Adrenal gland (tissue), 5 donors: ENCODE measurements at regions not wholly inside any gene's neighbourhood (a gene's known extent, or its start where the extent isn't known, plus 50 kb on each side); places are given as distances from the start of the nearest gene placed in this dataset.

Experiments
- CTCF ChIP-seq, 6 experiments: fragments of 450-650 bp in 4 of 6; fragments of 200-600 bp in 2 of 6; sonication (generic) in 1 of 6; IDR thresholded peaks; 1 replicate in 5 of 6; 2 replicates in 1 of 6; pipeline versions ENCODE4 v1.5.1 to v1.8.0; 2016 to 2021; ENCODE audit warnings: antibody characterized with exemption in 6 of 6, mild to moderate bottlenecking in 2 of 6, moderate library complexity in 1 of 6
- POLR2A ChIP-seq, 2 donors: fragments of 450-650 bp; IDR thresholded peaks; one replicate each; pipeline ENCODE4 v1.6.1; 2017; ENCODE audit warnings: antibody characterized with exemption in 2 of 2, mild to moderate bottlenecking in 2 of 2, moderate library complexity in 1 of 2
- donor health status: DM: no; HTN: no; CAD: no.

- TF ChIP-seq CTCF (IDR thresholded peaks at IDR 0.05), result no peak
- TF ChIP-seq POLR2A (IDR thresholded peaks at IDR 0.05), result no peak
Observed at GRCh38 chr4:107292979-107293378, 256.9 kb upstream of the DKK2 start.
